ENCODE measurements at regions not wholly inside any gene's neighbourhood (a gene's known extent, or its start where the extent isn't known, plus 50 kb on each side); places are given as distances from the start of the nearest gene placed in this dataset.

DNA sequence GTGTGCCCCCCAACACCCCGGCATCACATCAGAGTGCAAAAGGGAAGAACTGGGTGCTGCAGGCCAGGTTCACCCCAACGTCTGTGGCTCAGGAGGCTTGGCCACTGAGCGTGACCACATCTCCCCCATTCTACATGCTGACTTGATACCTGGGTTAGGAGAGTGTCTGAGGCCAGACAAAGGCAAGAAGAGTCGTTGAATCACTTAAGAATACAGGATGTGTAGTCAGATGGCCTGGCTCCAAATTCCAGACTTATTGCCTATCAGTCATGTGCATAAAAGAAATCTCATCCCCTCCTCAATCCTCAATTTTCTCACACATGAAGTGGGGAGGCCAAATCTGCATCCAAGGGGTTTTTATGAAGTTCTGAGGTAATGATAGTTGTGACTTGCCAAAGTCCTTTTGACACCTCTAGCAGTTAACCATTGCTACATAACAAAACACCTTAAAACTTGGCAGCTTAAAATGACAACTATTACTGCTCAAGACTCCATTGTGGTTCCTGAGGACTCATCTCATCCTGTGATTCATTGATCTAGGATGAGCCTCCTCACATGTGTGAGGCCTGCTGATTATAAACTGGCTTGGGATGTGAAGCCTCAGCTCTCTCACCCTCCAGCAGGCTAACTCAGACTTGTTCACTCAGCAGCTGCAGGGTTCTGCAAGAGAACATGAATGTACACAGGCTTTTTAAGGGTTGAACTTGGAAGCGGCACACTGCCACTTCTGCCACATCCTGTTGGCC lies 138.8 kb upstream of the TLE3 start:
- TF ChIP-seq POLR2A (IDR thresholded peaks at IDR 0.05) = no peak
- TF ChIP-seq, protein P1, sequence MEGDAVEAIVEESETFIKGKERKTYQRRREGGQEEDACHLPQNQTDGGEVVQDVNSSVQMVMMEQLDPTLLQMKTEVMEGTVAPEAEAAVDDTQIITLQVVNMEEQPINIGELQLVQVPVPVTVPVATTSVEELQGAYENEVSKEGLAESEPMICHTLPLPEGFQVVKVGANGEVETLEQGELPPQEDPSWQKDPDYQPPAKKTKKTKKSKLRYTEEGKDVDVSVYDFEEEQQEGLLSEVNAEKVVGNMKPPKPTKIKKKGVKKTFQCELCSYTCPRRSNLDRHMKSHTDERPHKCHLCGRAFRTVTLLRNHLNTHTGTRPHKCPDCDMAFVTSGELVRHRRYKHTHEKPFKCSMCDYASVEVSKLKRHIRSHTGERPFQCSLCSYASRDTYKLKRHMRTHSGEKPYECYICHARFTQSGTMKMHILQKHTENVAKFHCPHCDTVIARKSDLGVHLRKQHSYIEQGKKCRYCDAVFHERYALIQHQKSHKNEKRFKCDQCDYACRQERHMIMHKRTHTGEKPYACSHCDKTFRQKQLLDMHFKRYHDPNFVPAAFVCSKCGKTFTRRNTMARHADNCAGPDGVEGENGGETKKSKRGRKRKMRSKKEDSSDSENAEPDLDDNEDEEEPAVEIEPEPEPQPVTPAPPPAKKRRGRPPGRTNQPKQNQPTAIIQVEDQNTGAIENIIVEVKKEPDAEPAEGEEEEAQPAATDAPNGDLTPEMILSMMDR (IDR thresholded peaks at IDR 0.05) = no peak

All from stomach (tissue), 4 donors.